Smooth muscle cell (in vitro differentiated cells): ENCODE measurements at regions not wholly inside any gene's neighbourhood (a gene's known extent, or its start where the extent isn't known, plus 50 kb on each side); places are given as distances from the start of the nearest gene placed in this dataset.

Source experiments
- DNase-seq: peaks from one replicate; lab custom pipeline; 2025; ENCODE audit not compliant: unreplicated experiment; lab: John Stamatoyannopoulos, UW
- H2AFZ ChIP-seq: fragments of 200-600 bp; sonication (generic); 2 replicates; pipeline ENCODE4 v1.6.0; 2016; ENCODE audit warnings: antibody characterized with exemption, low read depth, mild to moderate bottlenecking
- H3F3A ChIP-seq: fragments of 200-600 bp; sonication (generic); 2 replicates; pipeline ENCODE4 v1.6.0; 2017; ENCODE audit warnings: antibody characterized with exemption, low read depth
- H3K27ac ChIP-seq: fragments of 200-600 bp; sonication (generic); 2 replicates; pipeline ENCODE4 v1.5.1; 2016; ENCODE audit warnings: low read depth, mild to moderate bottlenecking
- H3K27me3 ChIP-seq: fragments of 200-600 bp; sonication (generic); 2 replicates; pipeline ENCODE4 v1.6.1; 2016; ENCODE audit warnings: low read depth, mild to moderate bottlenecking
- H3K36me3 ChIP-seq: fragments of 200-600 bp; sonication (generic); 2 replicates; pipeline ENCODE4 v1.5.1; 2016; ENCODE audit warnings: low read depth
- H3K4me1 ChIP-seq: fragments of 200-600 bp; sonication (generic); 2 replicates; pipeline ENCODE4 v1.5.1; 2016; ENCODE audit warnings: low read depth
- H3K4me2 ChIP-seq: fragments of 200-600 bp; sonication (generic); 2 replicates; pipeline ENCODE4 v1.6.0; 2016; ENCODE audit warnings: mild to moderate bottlenecking
- H3K4me3 ChIP-seq: fragments of 200-600 bp; sonication (generic); 2 replicates; pipeline ENCODE4 v1.5.1; 2016; ENCODE audit warnings: mild to moderate bottlenecking
- H3K79me2 ChIP-seq: fragments of 200-600 bp; sonication (generic); 2 replicates; pipeline ENCODE4 v1.6.0; 2016; ENCODE audit warnings: low read depth, mild to moderate bottlenecking
- H3K9ac ChIP-seq: fragments of 200-600 bp; sonication (generic); 2 replicates; pipeline ENCODE4 v1.6.0; 2016; ENCODE audit warnings: low read depth
- H3K9me3 ChIP-seq: fragments of 200-600 bp; sonication (generic); replicated peaks from 2 replicates; pipeline ENCODE4 v1.5.1; 2016; ENCODE audit warnings: low read depth
- H4K20me1 ChIP-seq: fragments of 200-600 bp; sonication (generic); 2 replicates; pipeline ENCODE4 v1.6.0; 2016; ENCODE audit warnings: low read depth
- CTCF ChIP-seq: fragments of 200-600 bp; sonication (generic); IDR thresholded peaks from 2 replicates; pipeline ENCODE4 v1.5.1; 2017; ENCODE audit warnings: borderline replicate concordance, mild to moderate bottlenecking, antibody characterized with exemption; ENCODE audit not compliant: insufficient read depth, poor library complexity, severe bottlenecking
- WGBS: methylation state at CpG from one replicate; pipeline ENCODE4 v1.1.7; 2016; ENCODE audit warnings: low lambda C conversion rate; 5-methylcytosine and 5-hydroxymethylcytosine counted together

GRCh38 chr14:98385851-98386250 lies 886.1 kb downstream of the BCL11B start:
- Histone ChIP-seq H3K9me3 (no peaks in the 10 kb centered on the region), H3K79me2 (no peaks in the 10 kb centered on the region), H3K27me3 (no peaks in the 10 kb centered on the region), H4K20me1 (no peaks in the 10 kb centered on the region), H3K36me3 (no peaks in the 10 kb centered on the region), H3K4me2 (no peak overlapping the region), H2AFZ (no peak overlapping the region), H3K4me3 (no peak overlapping the region), H3K9ac (no peak overlapping the region), H3F3A (no peaks in the 10 kb centered on the region), H3K27ac (no peak overlapping the region), H3K4me1 (no peaks in the 10 kb centered on the region)
- WGBS = 95% methylated on average over 3 of the region's 3 CpGs
- no peak for DNase-seq
- TF ChIP-seq CTCF = no peak

- Histone ChIP-seq H3K9me3 (no peaks in the 10 kb centered on the region), H3K9ac (no peak overlapping the region), H3K4me3 (no peak overlapping the region), H3K27me3 (no peaks in the 10 kb centered on the region), H3K79me2 (no peaks in the 10 kb centered on the region), H3K4me1 (no peaks in the 10 kb centered on the region), H2AFZ (no peak overlapping the region), H3K36me3 (no peaks in the 10 kb centered on the region), H3K4me2 (no peak overlapping the region), H3K27ac (no peak overlapping the region), H4K20me1 (no peaks in the 10 kb centered on the region), H3F3A (no peaks in the 10 kb centered on the region)
- 87% methylated on average over 3 of the region's 3 CpGs for WGBS
- no peak for TF ChIP-seq CTCF
- DNase-seq = no peak
Measured at GRCh38 chr14:98391061-98391460, 880.9 kb downstream of the BCL11B start.

GRCh38 chr14:98393527-98393926 lies 878.5 kb downstream of the BCL11B start:
- Histone ChIP-seq H3K36me3 (no peaks in the 10 kb centered on the region), H3K9ac (no peak overlapping the region), H3K4me3 (no peak overlapping the region), H3K27ac (no peak overlapping the region), H3F3A (no peaks in the 10 kb centered on the region), H3K9me3 (no peaks in the 10 kb centered on the region), H3K4me2 (no peak overlapping the region), H3K79me2 (no peaks in the 10 kb centered on the region), H3K4me1 (no peaks in the 10 kb centered on the region), H4K20me1 (no peaks in the 10 kb centered on the region), H2AFZ (no peak overlapping the region), H3K27me3 (no peaks in the 10 kb centered on the region)
- no peak for DNase-seq
- WGBS = 89% methylated on average over 4 of the region's 4 CpGs
- no peak for TF ChIP-seq CTCF

- no peaks in the 10 kb centered on the region for H3K36me3 ChIP-seq
- no peak overlapping the region for H3K27ac ChIP-seq
- no peaks in the 10 kb centered on the region for H3K79me2 ChIP-seq
- H3K9me3 ChIP-seq = no peaks in the 10 kb centered on the region
- H2AFZ ChIP-seq = no peak overlapping the region
- H4K20me1 ChIP-seq = no peaks in the 10 kb centered on the region
- no peak overlapping the region for H3K4me2 ChIP-seq
- no peaks in the 10 kb centered on the region for H3F3A ChIP-seq
- no peak for TF ChIP-seq CTCF
- no peak for DNase-seq
- peaks cover 5% of the 10 kb centered on the region for H3K4me1 ChIP-seq
- H3K27me3 ChIP-seq = no peaks in the 10 kb centered on the region
- H3K4me3 ChIP-seq = no peak overlapping the region
- no peak overlapping the region for H3K9ac ChIP-seq
Measured at GRCh38 chr14:98404811-98405210, 867.2 kb downstream of the BCL11B start.
